GM20000 (cell line): ENCODE measurements at regions not wholly inside any gene's neighbourhood (a gene's known extent, or its start where the extent isn't known, plus 50 kb on each side); places are given as distances from the start of the nearest gene placed in this dataset.

Source experiments
- DNase-seq: peaks from one replicate; pipeline ENCODE4 v3.0.0; 2012; ENCODE audit warnings: low spot score
- TF ChIP-seq, protein P1 (sequence below): IDR thresholded peaks from 2 replicates; pipeline ENCODE4 v1.5.1; 2012; ENCODE audit warnings: mild to moderate bottlenecking, control low read depth; ENCODE audit errors: extremely low read depth, missing control alignments

DNA sequence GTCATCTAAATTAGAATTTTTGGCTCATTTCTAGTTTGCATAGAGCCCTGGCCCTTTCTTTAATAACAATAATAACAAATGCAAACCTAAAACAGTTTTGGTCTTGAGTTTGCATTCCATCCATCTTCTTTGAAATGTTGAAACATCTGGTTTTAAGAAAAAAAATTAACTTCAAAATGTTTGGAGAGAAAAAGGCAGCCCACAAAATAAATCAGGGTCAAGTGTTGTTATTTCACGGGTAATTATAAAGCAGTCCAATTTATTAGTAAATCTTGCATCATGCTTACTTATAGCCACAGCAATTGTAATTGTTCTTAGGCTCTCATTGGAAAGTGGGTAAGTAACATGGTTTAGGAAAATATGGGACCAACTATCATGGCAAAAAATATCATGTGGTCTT lies 247.0 kb upstream of the MEF2C start:
- no peak for DNase-seq
- TF ChIP-seq, protein P1, sequence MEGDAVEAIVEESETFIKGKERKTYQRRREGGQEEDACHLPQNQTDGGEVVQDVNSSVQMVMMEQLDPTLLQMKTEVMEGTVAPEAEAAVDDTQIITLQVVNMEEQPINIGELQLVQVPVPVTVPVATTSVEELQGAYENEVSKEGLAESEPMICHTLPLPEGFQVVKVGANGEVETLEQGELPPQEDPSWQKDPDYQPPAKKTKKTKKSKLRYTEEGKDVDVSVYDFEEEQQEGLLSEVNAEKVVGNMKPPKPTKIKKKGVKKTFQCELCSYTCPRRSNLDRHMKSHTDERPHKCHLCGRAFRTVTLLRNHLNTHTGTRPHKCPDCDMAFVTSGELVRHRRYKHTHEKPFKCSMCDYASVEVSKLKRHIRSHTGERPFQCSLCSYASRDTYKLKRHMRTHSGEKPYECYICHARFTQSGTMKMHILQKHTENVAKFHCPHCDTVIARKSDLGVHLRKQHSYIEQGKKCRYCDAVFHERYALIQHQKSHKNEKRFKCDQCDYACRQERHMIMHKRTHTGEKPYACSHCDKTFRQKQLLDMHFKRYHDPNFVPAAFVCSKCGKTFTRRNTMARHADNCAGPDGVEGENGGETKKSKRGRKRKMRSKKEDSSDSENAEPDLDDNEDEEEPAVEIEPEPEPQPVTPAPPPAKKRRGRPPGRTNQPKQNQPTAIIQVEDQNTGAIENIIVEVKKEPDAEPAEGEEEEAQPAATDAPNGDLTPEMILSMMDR: no peak

DNA sequence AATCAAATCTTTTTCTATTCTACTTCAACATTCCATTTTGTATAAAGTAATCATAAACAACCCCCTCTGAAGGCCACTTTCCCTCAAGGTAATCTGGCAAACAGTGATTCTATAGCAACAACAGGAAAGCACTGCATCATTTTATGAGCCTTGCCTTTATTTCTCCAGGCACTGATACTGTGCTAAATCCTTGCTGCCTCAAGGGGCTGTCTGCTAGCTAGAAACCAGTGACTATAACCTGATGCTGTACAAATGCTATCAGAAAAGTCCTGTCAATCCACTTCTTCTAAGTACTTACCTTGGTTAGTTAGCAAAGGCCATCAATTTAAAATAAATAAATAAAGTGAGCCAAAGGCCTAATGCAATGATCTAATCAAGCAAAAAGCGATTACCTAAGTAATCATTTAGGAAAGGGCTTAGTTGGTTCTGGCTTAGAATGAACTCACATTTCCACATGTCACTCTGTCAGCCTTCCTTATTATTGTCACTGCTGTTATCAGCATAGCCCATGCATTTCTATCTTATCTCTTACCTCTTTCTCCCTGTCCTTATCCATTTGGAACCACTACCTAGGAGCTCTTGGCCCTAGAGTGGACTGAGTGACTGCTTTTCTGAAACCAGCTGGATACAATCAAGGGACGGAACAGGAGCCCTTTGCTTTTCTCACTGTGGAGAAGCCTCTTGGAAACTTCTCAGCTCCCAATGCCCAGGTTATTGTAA lies 246.1 kb upstream of the MEF2C start:
- DNase-seq: no peak
- TF ChIP-seq, protein P1: no peak

DNA sequence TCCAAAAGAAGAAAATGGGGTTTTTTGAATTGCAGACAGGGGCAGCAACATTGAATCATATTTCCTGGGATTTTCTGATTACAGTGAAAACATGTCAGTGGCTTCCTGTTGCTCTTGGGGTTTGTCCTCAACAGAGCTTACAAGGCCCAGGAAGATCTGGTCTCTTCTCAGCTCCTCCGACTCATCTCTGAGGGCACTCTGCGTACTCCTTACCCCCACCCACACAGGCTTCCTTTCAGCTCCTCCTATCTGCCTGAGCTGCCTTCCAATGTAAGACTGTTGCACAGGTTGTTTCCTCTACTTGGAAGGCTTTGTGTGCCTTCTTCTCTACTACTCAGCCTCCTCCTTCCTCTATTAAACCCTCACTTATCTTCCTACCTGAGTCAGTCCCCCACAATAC lies 245.1 kb upstream of the MEF2C start:
- DNase-seq: no peak
- TF ChIP-seq, protein P1: no peak

DNA sequence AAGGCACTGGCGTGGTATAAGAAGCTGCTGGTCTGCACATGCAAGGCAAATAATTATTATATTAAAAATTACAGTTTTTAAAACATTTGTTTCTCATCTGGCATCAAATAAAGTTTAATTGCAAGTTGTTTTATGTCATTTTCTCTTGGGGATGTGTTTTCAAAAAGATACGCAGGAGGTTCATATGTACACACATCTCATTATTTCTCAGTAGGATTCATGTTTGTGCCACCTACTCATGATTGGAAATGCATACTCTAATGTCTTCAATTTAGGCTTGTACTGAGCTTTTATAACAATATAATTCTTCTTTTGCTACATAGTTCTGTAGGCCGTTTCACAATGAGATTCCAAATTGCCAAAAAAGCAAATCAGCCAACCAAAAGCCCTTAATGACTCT lies 244.2 kb upstream of the MEF2C start:
- DNase-seq: no peak
- TF ChIP-seq, protein P1: no peak

DNA sequence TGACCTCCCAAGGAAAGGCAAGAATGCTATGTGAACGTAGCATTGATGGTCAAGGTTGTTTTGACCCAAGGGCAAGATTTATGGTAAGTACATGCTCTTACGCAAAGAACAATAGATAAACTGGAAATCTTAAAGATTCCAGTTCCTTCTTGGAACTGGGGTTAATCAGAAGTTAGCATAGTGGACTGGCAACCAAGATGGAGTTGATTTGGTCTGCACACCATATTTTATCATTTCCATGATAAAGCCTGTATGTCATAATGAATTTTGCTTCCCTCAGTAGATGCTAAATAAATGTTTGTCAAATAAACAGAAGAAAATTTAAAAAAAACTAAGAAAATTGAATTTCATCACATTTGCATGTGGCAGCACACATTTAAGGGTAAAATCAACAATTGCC lies 242.4 kb upstream of the MEF2C start:
- DNase-seq: no peak
- TF ChIP-seq, protein P1: no peak

DNA sequence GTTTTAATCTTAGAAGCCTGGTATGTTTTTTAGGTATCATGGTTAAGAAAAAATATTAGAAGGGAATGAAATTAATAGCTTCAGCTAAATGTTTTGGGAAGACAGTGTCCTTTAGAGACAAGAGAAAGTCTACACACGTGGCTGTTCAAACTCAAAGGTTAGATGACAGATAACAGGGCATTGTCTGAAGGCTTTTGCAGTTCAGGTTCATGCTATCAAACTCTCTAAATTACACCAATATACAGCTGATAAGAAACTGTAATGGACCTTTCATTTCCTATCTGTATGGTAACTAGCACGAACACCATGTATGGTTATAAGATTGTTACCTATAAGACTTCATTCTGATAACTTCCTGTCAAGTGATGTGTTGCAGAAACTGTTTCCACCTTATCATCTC lies 240.6 kb upstream of the MEF2C start:
- DNase-seq: no peak
- TF ChIP-seq, protein P1: no peak

DNA sequence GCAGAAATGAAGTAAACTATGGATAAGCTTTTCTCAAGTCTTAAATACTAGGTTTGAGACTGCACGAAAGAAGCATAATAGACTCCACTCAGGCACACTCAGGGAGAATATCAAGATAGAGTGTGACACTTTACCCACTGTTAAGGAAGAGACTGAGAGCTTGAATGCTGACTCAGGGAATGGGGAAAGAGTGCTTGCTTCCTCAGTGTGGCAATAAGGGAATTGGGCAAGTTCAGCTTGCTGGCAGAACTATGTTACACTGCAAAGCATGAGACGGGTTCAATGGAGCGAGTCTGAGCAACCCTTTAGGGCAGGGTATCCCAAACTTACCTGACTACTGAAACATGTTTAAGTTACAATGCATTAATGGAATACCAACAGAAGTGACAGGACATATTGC lies 237.7 kb upstream of the MEF2C start:
- no peak for DNase-seq
- TF ChIP-seq, protein P1: no peak
